WTC11 (cell line): ENCODE measurements at regions not wholly inside any gene's neighbourhood (a gene's known extent, or its start where the extent isn't known, plus 50 kb on each side); places are given as distances from the start of the nearest gene placed in this dataset.

ENCODE experiments used
- ATF3 ChIP-seq: sonication (generic); formaldehyde crosslinking; conservative IDR thresholded peaks from 2 replicates; pipeline ENCODE4 v1.8.1; 2022; ENCODE audit warnings: mild to moderate bottlenecking, missing genetic modification reagents
- CREB1 ChIP-seq: sonication (generic); formaldehyde crosslinking; IDR thresholded peaks from 2 replicates; pipeline ENCODE4 v1.8.0; 2023; ENCODE audit warnings: mild to moderate bottlenecking, missing genetic modification reagents
- CTCF ChIP-seq: fragments of 200-600 bp; IDR thresholded peaks from 2 replicates; pipeline ENCODE4 v1.8.0; 2022; ENCODE audit warnings: antibody characterized with exemption
- E2F1 ChIP-seq: sonication (generic); formaldehyde crosslinking; IDR thresholded peaks from 2 replicates; pipeline ENCODE4 v1.8.0; 2022; ENCODE audit warnings: mild to moderate bottlenecking, missing genetic modification reagents
- TCF7 ChIP-seq: sonication (generic); formaldehyde crosslinking; IDR thresholded peaks from 2 replicates; pipeline ENCODE4 v1.8.0; 2022; ENCODE audit warnings: mild to moderate bottlenecking, low read depth, missing genetic modification reagents, moderate library complexity
- TEAD4 ChIP-seq: sonication (generic); formaldehyde crosslinking; IDR thresholded peaks from 2 replicates; pipeline ENCODE4 v1.8.0; 2022; ENCODE audit warnings: mild to moderate bottlenecking, missing genetic modification reagents
- ZNF263 ChIP-seq: sonication (generic); formaldehyde crosslinking; IDR thresholded peaks from 2 replicates; pipeline ENCODE4 v1.8.1; 2022; ENCODE audit warnings: low read depth, mild to moderate bottlenecking, moderate library complexity, missing genetic modification reagents
- ZNF281 ChIP-seq: sonication (generic); formaldehyde crosslinking; IDR thresholded peaks from 2 replicates; pipeline ENCODE4 v1.8.0; 2023; ENCODE audit warnings: mild to moderate bottlenecking, missing genetic modification reagents
- ZNF317 ChIP-seq: sonication (generic); formaldehyde crosslinking; IDR thresholded peaks from 2 replicates; pipeline ENCODE4 v1.8.1; 2023; ENCODE audit warnings: low read depth, mild to moderate bottlenecking, moderate library complexity, missing genetic modification reagents, borderline replicate concordance

GRCh38 chr22:22148905-22149304 is 95.7 kb upstream of the VPREB1 start:
- TF ChIP-seq ZNF263 (CRISPR knock-in tag) (no peak), ATF3 (CRISPR knock-in tag) (no peak), CREB1 (no peak), TCF7 (CRISPR knock-in tag) (no peak), TEAD4 (CRISPR knock-in tag) (no peak), ZNF317 (CRISPR knock-in tag) (no peak), CTCF (no peak), ZNF281 (CRISPR knock-in tag) (no peak), E2F1 (CRISPR knock-in tag) (no peak)
